Epithelial cell of proximal tubule (primary cell): ENCODE measurements at regions not wholly inside any gene's neighbourhood (a gene's known extent, or its start where the extent isn't known, plus 50 kb on each side); places are given as distances from the start of the nearest gene placed in this dataset.
"Not testable (repeated sequence)": the region's sequence is repeated elsewhere in the genome, so short reads cannot be mapped to it uniquely, and the experiment has no call there.

Experiments used
- DNase-seq: peaks from one replicate; pipeline ENCODE4 v3.0.0-alpha.2; 2011; ENCODE audit warnings: low read depth
- H3K4me3 ChIP-seq: 2 replicates; pipeline ENCODE4 v1.5.1; 2011; ENCODE audit warnings: low read depth, mild to moderate bottlenecking, low read length
- CTCF ChIP-seq: conservative IDR thresholded peaks from 2 replicates; pipeline ENCODE4 v1.5.1; 2012; ENCODE audit warnings: low read depth, mild to moderate bottlenecking, low read length

- no peak for DNase-seq
- no peak for TF ChIP-seq CTCF
- H3K4me3 ChIP-seq, result no peak overlapping the region
Observed at GRCh38 chr4:77449171-77449570, 156.4 kb upstream of the CXCL13 start.

GRCh38 chr4:77450006-77450405 is 155.6 kb upstream of the CXCL13 start:
- no peak for TF ChIP-seq CTCF
- H3K4me3 ChIP-seq, result no peak overlapping the region
- DNase-seq, result no peak

GRCh38 chr4:77451530-77451929 is 154.1 kb upstream of the CXCL13 start:
- no peak for DNase-seq
- no peak for TF ChIP-seq CTCF
- no peak overlapping the region for H3K4me3 ChIP-seq

- not testable (repeated sequence) for H3K4me3 ChIP-seq, DNase-seq
Observed at GRCh38 chr4:77452117-77452516, 153.5 kb upstream of the CXCL13 start.

GRCh38 chr4:77453911-77454310 is 151.7 kb upstream of the CXCL13 start:
- H3K4me3 ChIP-seq, result no peak overlapping the region
- DNase-seq, result no peak
- no peak for TF ChIP-seq CTCF

- TF ChIP-seq CTCF, result no peak
- no peak for DNase-seq
- no peak overlapping the region for H3K4me3 ChIP-seq
Observed at GRCh38 chr4:77454858-77455257, 150.8 kb upstream of the CXCL13 start.

GRCh38 chr4:77464100-77464499 is 141.5 kb upstream of the CXCL13 start:
- DNase-seq, H3K4me3 ChIP-seq: not testable (repeated sequence)

GRCh38 chr4:77465271-77465670 is 140.3 kb upstream of the CXCL13 start:
- DNase-seq, result no peak
- no peak overlapping the region for H3K4me3 ChIP-seq
- TF ChIP-seq CTCF, result peak; percentile 86
